ENCODE measurements at regions not wholly inside any gene's neighbourhood (a gene's known extent, or its start where the extent isn't known, plus 50 kb on each side); places are given as distances from the start of the nearest gene placed in this dataset.

GRCh38 chr13:111562716-111563115 lies 242.3 kb downstream of the TEX29 start:
- TF ChIP-seq CTCF (IDR thresholded peaks at IDR 0.05; ENCODE audit: borderline replicate concordance, insufficient read depth, low read depth, low read length): no peak
- no peak overlapping the region for H3K4me3 ChIP-seq (ENCODE audit: low read depth, low read length)

- no peak for TF ChIP-seq CTCF (IDR thresholded peaks at IDR 0.05; ENCODE audit: borderline replicate concordance, insufficient read depth, low read depth, low read length)
- H3K4me3 ChIP-seq (ENCODE audit: low read depth, low read length): no peak overlapping the region
These were observed 244.2 kb downstream of the TEX29 start for GRCh38 chr13:111564606-111565005.

GRCh38 chr13:111565400-111565799 lies 245.0 kb downstream of the TEX29 start:
- no peak for TF ChIP-seq CTCF (IDR thresholded peaks at IDR 0.05; ENCODE audit: borderline replicate concordance, insufficient read depth, low read depth, low read length)
- H3K4me3 ChIP-seq (ENCODE audit: low read depth, low read length): no peak overlapping the region

DNA sequence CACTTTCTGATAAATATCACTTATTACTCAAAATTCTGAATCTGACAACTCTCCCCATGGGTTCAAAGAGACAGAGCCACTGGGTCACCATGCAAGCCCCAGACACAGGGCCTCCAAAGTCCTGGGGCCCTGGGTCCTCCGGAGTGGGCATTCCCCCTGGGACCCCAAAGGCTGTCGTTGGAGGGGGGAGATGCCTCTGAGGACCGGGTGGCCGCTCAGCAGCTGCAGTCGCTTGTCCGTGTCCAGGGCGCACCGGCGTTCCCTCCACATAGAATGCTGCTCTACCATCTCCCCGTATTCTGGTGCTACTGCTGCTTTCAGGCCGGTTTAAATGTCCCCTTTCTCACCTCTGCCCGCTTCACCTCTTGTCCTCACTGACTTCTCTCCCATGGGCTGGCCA lies 246.1 kb downstream of the TEX29 start:
- no peak overlapping the region for H3K4me3 ChIP-seq (ENCODE audit: low read depth, low read length)
- TF ChIP-seq CTCF (IDR thresholded peaks at IDR 0.05; ENCODE audit: borderline replicate concordance, insufficient read depth, low read depth, low read length): no peak

DNA sequence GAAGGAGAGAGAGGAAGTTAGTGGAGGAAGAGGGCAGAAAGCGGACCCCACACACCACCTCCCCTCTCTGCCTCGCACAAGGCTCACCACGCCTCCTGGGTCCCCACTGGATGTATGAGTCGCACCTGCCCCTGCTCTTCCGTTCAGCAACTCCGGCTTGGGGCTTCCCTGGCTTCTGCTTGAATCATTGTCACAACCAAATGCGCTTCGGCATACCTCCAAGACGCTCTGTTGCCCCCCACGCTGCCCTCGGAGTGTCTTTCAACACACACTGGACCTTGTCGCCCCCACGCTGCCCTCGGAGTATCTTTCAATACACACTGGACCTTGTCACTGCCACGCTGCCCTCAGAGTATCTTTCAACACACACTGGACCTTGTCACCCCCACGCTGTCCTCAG lies 247.2 kb downstream of the TEX29 start:
- H3K4me3 ChIP-seq (ENCODE audit: low read depth, low read length): no peak overlapping the region
- TF ChIP-seq CTCF (IDR thresholded peaks at IDR 0.05; ENCODE audit: borderline replicate concordance, insufficient read depth, low read depth, low read length): no peak

DNA sequence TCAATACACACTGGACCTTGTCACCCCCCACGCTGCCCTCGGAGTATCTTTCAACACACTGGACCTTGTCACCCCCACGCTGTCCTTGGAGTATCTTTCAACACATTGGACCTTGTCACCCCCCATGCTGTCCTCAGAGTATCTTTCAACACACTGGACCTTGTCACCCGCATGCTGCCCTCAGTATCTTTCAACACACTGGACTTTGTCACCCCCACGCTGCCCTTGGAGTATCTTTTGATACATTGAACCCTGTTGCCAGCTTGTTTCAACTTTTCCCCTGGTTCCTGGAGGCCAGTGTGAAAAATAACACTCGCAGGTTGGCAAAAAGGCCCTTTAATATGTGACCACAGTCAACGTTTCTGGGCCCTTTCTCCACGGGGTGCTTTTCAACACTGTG lies 247.8 kb downstream of the TEX29 start:
- H3K4me3 ChIP-seq (ENCODE audit: low read depth, low read length): no peak overlapping the region
- no peak for TF ChIP-seq CTCF (IDR thresholded peaks at IDR 0.05; ENCODE audit: borderline replicate concordance, insufficient read depth, low read depth, low read length)

- TF ChIP-seq CTCF (IDR thresholded peaks at IDR 0.05; ENCODE audit: borderline replicate concordance, insufficient read depth, low read depth, low read length): no peak
- no peak overlapping the region for H3K4me3 ChIP-seq (ENCODE audit: low read depth, low read length)
These were observed 250.5 kb downstream of the TEX29 start for GRCh38 chr13:111570911-111571310.
